ENCODE measurements at regions not wholly inside any gene's neighbourhood (a gene's known extent, or its start where the extent isn't known, plus 50 kb on each side); places are given as distances from the start of the nearest gene placed in this dataset.

DNA sequence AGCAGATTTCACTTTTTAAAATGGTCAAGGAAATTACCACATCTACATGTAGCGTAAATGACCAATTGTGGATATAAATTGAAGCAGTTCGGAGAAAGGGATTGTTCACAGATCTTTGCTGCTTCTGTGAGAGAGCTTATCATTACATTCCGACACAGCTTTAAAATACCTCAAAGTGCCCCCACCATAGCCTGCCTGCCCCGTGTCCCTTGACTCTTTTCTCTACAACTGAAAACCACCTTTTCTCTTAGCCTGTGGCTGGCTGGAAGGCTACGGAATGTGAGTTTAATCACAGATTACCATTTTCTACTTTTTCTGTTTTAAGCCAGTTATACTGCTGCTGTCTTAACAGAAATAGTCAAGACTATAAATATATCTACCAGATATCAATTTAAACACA lies 347.2 kb upstream of the MAP3K7 start:
- TF ChIP-seq, protein P1, sequence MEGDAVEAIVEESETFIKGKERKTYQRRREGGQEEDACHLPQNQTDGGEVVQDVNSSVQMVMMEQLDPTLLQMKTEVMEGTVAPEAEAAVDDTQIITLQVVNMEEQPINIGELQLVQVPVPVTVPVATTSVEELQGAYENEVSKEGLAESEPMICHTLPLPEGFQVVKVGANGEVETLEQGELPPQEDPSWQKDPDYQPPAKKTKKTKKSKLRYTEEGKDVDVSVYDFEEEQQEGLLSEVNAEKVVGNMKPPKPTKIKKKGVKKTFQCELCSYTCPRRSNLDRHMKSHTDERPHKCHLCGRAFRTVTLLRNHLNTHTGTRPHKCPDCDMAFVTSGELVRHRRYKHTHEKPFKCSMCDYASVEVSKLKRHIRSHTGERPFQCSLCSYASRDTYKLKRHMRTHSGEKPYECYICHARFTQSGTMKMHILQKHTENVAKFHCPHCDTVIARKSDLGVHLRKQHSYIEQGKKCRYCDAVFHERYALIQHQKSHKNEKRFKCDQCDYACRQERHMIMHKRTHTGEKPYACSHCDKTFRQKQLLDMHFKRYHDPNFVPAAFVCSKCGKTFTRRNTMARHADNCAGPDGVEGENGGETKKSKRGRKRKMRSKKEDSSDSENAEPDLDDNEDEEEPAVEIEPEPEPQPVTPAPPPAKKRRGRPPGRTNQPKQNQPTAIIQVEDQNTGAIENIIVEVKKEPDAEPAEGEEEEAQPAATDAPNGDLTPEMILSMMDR (IDR thresholded peaks at IDR 0.05; ENCODE audit: poor library complexity) = no peak
- TF ChIP-seq EZH2phosphoT487 (IDR thresholded peaks at IDR 0.05; ENCODE audit: low read depth, severe bottlenecking, unreplicated experiment) = no peak
- no peak for TF ChIP-seq EZH2 (IDR thresholded peaks at IDR 0.05; ENCODE audit: borderline replicate concordance)
- Histone ChIP-seq H4K20me1 (ENCODE audit: insufficient read depth, poor library complexity, severe bottlenecking) (no peaks in the 10 kb centered on the region), H3K27ac (no peak overlapping the region), H3K4me3 (no peak overlapping the region), H3K79me2 (no peaks in the 10 kb centered on the region), H3K27me3 (no peaks in the 10 kb centered on the region), H3K36me3 (replicated peaks; ENCODE audit: insufficient read depth, low read depth) (no peaks in the 10 kb centered on the region), H2AFZ (no peak overlapping the region), H3K9me3 (ENCODE audit: low read depth) (no peaks in the 10 kb centered on the region), H3K9me2 (replicated peaks; ENCODE audit: insufficient read depth) (no peaks in the 10 kb centered on the region), H3K4me2 (no peak overlapping the region), H3K4me1 (ENCODE audit: insufficient read depth) (no peaks in the 10 kb centered on the region)
- 70% methylated on average over 5 of the region's 5 CpGs for WGBS (ENCODE audit: low lambda C conversion rate, missing lambda C conversion rate)
- DNase-seq (ENCODE audit: low spot score) = no peak

DNA sequence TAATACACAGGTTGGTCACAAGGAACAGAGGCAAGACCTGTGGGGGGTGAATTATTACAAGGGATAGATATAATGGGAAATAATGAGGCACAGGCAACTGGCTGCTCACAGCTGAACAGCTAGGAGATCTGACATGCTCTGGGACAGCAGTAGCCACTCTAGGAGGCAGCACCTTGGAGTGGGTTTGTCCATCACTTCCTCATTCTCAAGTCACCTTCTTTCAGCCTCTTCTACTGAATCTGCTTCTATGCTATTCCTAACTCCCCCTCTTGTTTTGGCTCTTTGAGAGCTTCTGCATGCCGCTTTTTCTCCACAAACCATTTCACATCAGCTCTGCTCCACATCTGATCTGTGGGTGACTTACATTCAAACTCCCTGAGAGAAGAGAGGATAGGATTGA lies 345.5 kb upstream of the MAP3K7 start:
- Histone ChIP-seq H3K79me2 (no peaks in the 10 kb centered on the region), H3K27ac (no peak overlapping the region), H3K36me3 (replicated peaks; ENCODE audit: insufficient read depth, low read depth) (no peaks in the 10 kb centered on the region), H3K4me2 (no peak overlapping the region), H4K20me1 (ENCODE audit: insufficient read depth, poor library complexity, severe bottlenecking) (no peaks in the 10 kb centered on the region), H2AFZ (no peak overlapping the region), H3K9me2 (replicated peaks; ENCODE audit: insufficient read depth) (no peaks in the 10 kb centered on the region), H3K9me3 (ENCODE audit: low read depth) (no peaks in the 10 kb centered on the region), H3K4me3 (no peak overlapping the region), H3K4me1 (ENCODE audit: insufficient read depth) (no peaks in the 10 kb centered on the region), H3K27me3 (no peaks in the 10 kb centered on the region)
- 94% methylated on average over 1 of the region's 1 CpG for WGBS (ENCODE audit: low lambda C conversion rate, missing lambda C conversion rate)
- TF ChIP-seq, protein P1 (IDR thresholded peaks at IDR 0.05; ENCODE audit: poor library complexity) = no peak
- TF ChIP-seq EZH2phosphoT487 (IDR thresholded peaks at IDR 0.05; ENCODE audit: low read depth, severe bottlenecking, unreplicated experiment) (no peak), EZH2 (IDR thresholded peaks at IDR 0.05; ENCODE audit: borderline replicate concordance) (no peak)
- no peak for DNase-seq (ENCODE audit: low spot score)

DNA sequence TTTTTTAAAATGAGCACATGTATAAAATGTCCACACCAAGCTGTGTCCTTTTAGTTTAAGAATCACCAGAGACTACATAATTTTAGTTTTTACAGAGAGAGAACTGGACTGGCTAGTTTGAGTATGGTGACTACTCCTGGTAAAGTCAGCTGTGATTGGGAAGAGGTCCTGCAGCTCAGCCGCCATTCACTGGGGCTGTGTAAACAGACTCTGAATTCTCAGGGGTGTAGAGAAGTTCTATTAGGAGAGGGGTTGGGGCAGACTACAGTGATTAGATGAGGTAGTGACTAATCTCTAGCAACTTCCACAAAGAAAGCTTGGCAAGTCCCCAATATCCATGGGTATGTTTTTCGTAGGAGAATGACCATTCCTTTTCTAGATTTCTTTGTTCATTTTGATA lies 341.2 kb upstream of the MAP3K7 start:
- Histone ChIP-seq H3K27me3 (no peaks in the 10 kb centered on the region), H2AFZ (no peak overlapping the region), H3K9me3 (ENCODE audit: low read depth) (no peaks in the 10 kb centered on the region), H3K4me2 (no peak overlapping the region), H3K79me2 (no peaks in the 10 kb centered on the region), H4K20me1 (ENCODE audit: insufficient read depth, poor library complexity, severe bottlenecking) (no peaks in the 10 kb centered on the region), H3K9me2 (replicated peaks; ENCODE audit: insufficient read depth) (no peaks in the 10 kb centered on the region), H3K4me3 (no peak overlapping the region), H3K4me1 (ENCODE audit: insufficient read depth) (peaks cover 11% of the 10 kb centered on the region), H3K27ac (no peak overlapping the region), H3K36me3 (replicated peaks; ENCODE audit: insufficient read depth, low read depth) (no peaks in the 10 kb centered on the region)
- 71% methylated on average over 2 of the region's 2 CpGs for WGBS (ENCODE audit: low lambda C conversion rate, missing lambda C conversion rate)
- TF ChIP-seq EZH2phosphoT487 (IDR thresholded peaks at IDR 0.05; ENCODE audit: low read depth, severe bottlenecking, unreplicated experiment) (no peak), EZH2 (IDR thresholded peaks at IDR 0.05; ENCODE audit: borderline replicate concordance) (no peak)
- TF ChIP-seq, protein P1 (IDR thresholded peaks at IDR 0.05; ENCODE audit: poor library complexity) = no peak
- no peak for DNase-seq (ENCODE audit: low spot score)

DNA sequence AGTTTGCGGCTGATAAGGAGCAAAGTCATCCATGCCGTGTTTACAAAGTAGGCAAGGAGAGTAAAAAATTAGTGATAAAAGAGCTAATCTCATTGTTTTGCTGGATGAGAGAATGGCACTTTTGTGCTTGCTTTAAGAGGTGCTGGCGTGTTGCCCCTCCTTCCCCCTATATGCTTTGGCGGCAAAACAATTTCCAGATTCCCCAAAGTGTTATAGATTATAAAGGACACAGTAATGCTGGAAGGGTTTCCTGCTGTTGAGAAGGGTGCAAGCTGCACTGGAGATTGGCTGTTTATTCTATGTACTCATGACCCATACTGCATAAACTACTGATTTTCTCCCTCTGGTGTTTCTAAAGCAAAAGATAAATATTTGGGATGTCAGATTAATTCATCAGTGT lies 338.9 kb upstream of the MAP3K7 start:
- no peaks in the 10 kb centered on the region for H3K79me2 ChIP-seq
- WGBS (ENCODE audit: low lambda C conversion rate, missing lambda C conversion rate) = 25% methylated on average over 4 of the region's 4 CpGs
- H3K36me3 ChIP-seq (replicated peaks; ENCODE audit: insufficient read depth, low read depth) = no peaks in the 10 kb centered on the region
- H3K9me3 ChIP-seq (ENCODE audit: low read depth) = no peaks in the 10 kb centered on the region
- no peak overlapping the region for H2AFZ ChIP-seq
- no peak overlapping the region for H3K27ac ChIP-seq
- no peaks in the 10 kb centered on the region for H3K27me3 ChIP-seq
- no peak for DNase-seq (ENCODE audit: low spot score)
- no peak overlapping the region for H3K4me3 ChIP-seq
- peaks cover 11% of the 10 kb centered on the region for H3K4me1 ChIP-seq (ENCODE audit: insufficient read depth)
- TF ChIP-seq EZH2phosphoT487 (IDR thresholded peaks at IDR 0.05; ENCODE audit: low read depth, severe bottlenecking, unreplicated experiment) = no peak
- H3K4me2 ChIP-seq = no peak overlapping the region
- H4K20me1 ChIP-seq (ENCODE audit: insufficient read depth, poor library complexity, severe bottlenecking) = no peaks in the 10 kb centered on the region
- H3K9me2 ChIP-seq (replicated peaks; ENCODE audit: insufficient read depth) = no peaks in the 10 kb centered on the region

All from hepatocyte (in vitro differentiated cells).